GM21390 (cell line): ENCODE measurements at regions not wholly inside any gene's neighbourhood (a gene's known extent, or its start where the extent isn't known, plus 50 kb on each side); places are given as distances from the start of the nearest gene placed in this dataset.

Source experiments
- ATAC-seq: cut with Tn5 transposase; IDR thresholded peaks from one replicate; pipeline ENCODE4 v1.9.1; 2021; ENCODE audit not compliant: unreplicated experiment

DNA sequence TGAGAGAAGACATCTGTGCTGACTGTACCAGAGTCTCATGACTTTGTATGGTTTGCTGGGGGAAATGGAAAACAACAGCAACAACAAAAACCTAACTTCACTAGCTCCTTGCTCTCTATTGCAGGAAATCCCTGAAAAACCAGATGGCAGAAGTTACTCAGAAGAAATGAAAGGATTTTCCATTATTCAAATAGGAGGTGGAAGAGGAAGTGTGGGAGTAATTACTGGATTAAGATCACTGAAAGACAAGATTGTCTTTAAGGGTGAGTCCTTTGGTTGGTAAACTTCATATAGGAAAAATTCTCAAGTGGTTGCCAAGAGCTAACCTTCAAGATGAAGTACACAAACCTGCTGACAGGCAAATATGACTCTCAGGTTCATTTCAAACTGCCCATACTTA lies 391.9 kb upstream of the ATP2B1 start:
- ATAC-seq: no peak

DNA sequence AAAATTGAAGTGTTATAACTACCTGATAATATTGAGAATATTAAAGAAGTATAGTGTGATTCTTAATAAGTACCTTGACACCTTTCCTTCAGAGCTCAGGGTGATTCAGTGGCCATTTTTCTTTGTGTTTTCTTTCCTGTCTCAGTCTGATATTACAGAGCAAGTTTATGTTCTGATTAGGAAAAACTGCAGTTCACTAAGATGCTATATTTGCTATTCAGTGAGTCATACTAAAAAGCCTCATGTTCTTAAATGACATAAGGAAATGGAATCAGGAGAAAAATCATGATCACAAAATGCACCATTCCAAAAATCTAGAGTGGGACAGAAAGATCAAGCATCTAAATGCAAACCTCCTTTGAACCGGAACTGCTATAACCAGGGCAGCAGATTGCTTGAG lies 390.6 kb upstream of the ATP2B1 start:
- ATAC-seq: no peak

DNA sequence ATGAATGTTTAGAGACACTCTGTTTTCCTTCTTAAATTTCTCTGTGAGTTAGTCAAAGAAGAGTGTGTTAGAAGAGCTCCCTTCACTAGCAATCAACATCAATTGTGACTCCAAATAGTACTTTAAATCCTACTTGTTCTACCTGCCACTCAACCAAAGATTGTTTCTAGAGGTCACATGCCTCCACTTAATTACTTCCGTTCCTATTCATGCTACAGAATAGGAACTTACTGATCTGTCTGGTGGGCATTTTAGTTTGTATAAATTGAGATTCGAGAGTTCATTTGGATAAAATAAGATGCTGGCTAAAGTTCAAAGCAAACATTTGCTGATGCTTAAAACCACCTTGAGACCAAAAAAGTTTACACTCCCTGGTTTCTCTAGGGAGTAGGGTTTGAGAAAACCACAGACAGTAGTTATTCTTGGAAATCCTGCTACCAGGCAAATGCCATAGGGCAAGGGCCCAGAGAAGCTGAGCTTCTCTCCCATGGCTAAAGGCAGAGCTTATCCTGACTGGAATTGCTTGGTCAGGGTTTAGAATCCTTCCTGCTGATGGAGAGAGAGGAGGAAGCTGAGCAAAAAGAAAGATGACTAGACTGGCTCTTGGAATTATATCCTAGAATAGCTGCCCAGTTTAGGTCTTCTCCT lies 389.6 kb upstream of the ATP2B1 start:
- ATAC-seq: no peak

GRCh38 chr12:90091809-90092208 lies 383.2 kb upstream of the ATP2B1 start:
- no peak for ATAC-seq

DNA sequence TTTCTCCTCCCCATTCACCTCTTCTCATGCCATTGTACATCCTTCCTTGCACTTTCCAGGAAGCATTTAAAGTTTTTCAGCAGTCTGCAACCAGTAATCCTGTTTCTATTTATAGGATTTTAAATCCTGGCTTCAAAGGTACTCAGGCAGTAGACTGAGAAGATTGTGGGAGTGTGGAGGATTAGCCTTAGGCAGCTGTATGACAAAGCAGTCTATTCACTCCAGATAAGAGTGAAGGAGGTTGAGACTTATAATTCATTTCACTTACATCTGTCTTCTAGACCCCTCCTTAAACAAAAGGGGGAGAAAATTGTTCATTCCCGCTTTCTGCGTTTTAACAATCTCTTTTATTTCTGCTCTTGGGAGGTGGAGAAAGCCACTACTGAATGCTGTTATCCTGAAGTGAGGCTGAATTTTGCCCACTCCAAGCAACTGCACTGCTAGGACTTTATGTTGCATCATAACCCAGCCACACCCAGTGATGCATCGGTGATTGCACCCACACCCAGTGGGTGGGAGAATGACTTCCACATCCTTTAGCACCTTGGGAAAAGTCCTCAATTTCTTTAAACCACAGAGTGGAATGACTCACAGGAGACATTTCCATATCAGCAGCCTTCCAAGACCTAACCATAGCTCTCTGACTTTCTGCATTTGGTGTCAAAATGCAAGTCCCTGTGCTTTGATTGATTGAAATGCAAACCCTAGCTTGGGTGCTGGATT lies 382.5 kb upstream of the ATP2B1 start:
- ATAC-seq: no peak

DNA sequence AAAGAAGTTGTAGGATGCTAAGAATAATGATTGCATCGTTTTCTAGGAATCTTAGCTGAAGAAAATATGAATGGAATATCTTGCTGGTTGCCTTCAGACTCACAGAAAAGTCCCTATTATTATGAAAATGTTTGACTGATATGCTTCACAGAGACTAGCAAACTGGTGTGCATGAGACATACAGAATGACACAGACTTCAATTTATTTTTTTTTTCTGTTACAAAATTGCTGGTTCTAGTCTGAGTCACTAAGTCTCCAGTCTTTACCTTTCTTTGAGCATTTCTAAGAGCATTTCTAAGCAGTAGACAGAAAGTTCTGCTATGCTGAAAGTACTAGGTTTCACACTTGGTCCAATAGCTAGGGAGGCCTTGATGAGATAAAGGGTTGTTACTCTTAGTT lies 377.6 kb upstream of the ATP2B1 start:
- no peak for ATAC-seq

DNA sequence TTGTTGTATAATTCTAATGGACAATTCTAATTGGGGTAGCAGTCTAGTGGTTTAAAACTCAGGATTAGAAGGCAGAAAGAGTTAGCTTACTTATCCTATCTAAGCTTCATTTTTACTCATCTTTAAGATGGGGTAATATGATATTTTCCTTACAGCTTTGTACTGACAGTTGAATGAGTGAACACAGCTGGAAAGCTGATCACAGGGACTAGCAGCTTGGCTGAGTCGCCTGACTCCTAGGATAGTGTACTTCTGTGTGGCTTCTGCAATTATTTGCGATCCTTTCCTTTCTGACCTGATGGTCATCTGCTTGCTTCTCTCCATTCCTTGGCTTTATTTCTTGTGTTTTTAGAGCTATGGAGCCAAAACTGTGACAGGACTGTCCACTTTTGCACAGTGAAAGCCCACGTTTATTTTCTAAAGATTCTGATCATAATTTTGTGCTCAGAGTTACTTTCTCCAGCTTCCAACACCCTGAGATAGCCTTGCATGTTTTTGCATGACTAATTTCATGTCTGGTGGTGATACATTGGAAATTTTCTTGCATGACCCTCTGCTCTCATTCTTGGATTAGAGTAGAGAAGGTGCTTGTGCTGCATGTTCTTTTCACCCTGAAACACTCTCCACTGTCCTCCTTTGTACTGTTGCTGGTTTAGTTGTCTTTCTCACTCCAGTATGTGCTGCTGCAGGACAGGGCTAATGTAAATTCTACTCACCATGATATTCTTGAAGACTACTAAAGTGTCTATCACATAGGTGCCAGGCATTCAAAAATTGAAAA lies 377.0 kb upstream of the ATP2B1 start:
- no peak for ATAC-seq

GRCh38 chr12:90084018-90084417 lies 375.4 kb upstream of the ATP2B1 start:
- no peak for ATAC-seq

DNA sequence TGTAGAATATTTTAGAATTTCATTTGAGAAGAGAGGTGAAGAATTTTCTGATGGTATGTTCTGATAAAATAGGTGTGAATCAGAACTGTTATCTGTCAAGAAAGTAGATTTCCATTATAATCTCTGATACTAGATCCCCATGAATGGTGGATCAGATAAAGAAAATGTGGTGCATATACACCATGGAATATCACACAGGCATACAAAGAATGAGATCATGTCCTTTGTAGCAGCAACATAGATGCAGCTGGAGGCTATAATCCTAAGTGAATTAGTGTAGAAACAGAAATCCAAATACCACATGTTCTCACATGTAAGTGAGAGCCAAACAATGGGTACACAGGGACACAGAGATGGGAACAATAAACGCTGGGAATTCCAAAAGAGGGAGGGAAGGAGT lies 372.0 kb upstream of the ATP2B1 start:
- ATAC-seq: no peak

GRCh38 chr12:90079529-90080210 lies 371.0 kb upstream of the ATP2B1 start:
- no peak for ATAC-seq

DNA sequence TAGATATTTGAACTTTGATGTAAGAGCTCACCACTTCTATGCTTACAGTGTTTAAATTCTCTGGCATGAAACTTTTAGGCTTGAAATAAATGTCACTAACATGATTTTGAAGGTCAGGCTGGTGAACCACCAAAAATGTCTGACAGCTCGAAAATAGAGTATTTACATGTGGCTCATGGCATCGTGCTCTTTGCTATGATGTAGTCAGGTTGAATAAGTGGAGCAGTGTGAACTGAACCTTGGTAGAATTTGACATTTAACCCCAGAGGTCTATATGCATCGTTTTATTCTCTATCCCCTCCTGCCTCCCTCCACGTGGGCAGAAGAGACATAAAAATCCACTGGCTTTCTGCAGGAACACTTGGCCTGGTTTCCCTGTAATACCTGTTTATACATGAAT lies 369.7 kb upstream of the ATP2B1 start:
- ATAC-seq: no peak

GRCh38 chr12:90077756-90078155 lies 369.1 kb upstream of the ATP2B1 start:
- no peak for ATAC-seq

GRCh38 chr12:90076851-90077319 lies 368.2 kb upstream of the ATP2B1 start:
- ATAC-seq: no peak

DNA sequence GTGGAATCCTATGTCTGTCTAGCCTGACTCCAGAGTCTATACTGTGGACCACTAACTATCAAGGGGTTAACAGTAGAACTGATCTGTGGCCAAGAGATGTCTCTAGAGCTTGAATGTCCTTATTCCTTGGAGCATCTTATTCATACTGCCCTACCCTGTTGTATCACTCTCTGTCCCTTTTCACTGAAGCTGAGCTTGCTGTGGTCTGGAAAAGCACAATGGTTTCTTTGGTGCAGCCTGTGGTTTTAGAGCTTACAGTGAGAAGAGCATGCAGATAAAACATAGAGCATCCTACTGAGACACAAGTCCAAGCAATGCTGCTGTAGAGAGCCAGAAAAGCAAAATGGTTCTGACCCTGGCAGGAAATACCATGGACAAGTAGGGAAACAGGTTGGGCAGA lies 367.0 kb upstream of the ATP2B1 start:
- no peak for ATAC-seq

- peak; percentile 68 for ATAC-seq
These were observed 365.4 kb upstream of the ATP2B1 start for GRCh38 chr12:90074086-90074485.

- no peak for ATAC-seq
These were observed 363.4 kb upstream of the ATP2B1 start for GRCh38 chr12:90071996-90072395.

DNA sequence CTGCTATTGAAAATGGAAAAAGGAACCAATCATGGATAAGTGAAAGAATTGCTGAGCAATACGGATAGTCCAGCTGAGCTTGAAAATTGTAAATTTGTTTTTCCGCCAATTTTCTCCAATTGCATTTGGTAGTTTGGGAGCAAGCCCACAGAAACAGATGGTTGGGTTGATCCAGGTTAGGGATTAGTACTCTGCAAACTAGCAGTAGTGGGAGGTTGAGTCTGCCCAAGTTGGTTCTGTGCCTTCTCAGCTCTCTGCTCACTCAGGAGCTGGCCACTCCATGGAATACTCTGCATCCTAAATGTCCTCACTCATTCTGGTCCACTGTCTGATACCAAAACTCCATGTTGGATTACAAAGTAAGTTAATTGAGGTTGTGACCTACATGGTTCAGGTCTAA lies 361.1 kb upstream of the ATP2B1 start:
- no peak for ATAC-seq

GRCh38 chr12:90067791-90068190 lies 359.2 kb upstream of the ATP2B1 start:
- no peak for ATAC-seq

DNA sequence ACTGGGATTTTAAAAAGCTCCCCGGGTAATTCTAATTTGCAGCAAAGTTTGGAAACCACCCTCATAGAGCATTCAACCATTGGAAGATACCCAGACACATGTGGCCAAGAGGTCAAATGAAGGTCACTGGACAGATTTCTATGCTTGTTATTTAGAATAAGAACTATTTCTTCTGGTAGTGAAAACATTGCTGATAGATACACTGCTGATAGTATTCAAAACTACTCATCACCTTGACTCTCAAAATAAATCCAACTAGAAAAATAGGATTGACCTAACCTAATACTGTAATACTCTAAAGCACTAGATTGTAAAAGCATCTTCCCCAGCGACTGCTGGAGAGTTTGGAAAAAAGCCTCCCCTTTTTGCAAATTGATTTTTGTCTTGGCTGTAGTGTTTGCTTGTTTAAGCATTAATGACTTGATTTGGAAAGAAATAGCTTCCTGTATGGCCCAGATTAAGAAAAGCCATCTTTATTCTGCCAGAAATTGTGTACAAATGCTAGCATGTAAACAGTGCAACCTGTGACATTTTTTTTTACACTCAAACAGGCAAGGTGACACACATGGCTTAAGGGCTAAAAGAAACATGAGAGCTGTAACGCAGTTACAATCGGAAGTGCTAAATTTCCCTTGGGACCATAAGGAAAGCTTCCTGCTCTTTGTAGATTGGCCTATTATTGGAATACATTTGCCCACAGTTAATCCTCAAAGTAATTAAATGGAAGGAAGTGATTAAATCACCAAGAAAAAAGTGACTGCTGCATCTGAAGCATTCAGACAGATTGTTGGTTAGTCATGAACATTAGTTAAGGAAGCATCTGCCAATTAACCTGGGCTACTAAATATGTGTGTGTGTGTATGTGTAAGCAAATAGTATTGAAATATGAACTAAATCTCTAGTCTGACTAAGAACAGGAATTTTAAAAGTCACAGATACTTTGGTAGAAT lies 356.5 kb upstream of the ATP2B1 start:
- ATAC-seq: no peak

DNA sequence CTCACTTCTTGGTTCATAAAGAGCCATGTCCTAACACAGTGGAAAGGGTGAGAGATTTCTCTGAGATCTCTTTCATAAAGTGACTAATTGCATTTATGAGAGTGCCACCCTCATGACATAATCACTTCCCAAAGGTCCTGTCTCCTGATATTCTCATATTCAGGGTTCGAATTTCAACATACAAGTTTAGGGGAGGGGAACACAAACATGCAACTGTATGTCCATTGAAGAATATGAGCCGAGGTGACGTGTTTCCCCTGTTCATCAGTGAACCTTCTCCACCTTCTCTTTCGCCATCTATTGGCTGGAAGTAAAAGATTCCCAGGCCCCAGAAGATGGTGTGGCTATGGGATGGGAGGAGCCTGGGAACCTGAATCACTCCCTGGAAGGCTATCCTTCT lies 354.2 kb upstream of the ATP2B1 start:
- ATAC-seq: no peak
